CD14-positive monocyte (primary cell): ENCODE measurements at regions not wholly inside any gene's neighbourhood (a gene's known extent, or its start where the extent isn't known, plus 50 kb on each side); places are given as distances from the start of the nearest gene placed in this dataset.

ENCODE experiments used
- DNase-seq, 3 donors: peaks; one replicate each; pipeline ENCODE4 v3.0.0-alpha.2; 2011 to 2022
- H2AFZ ChIP-seq: 2 replicates; pipeline ENCODE4 v1.6.0; 2012; ENCODE audit warnings: mild to moderate bottlenecking, low read depth, low read length, inconsistent platforms; ENCODE audit not compliant: insufficient read depth, poor library complexity, severe bottlenecking
- H3K27ac ChIP-seq, 2 donors: 1 replicate in 1 of 2; 2 replicates in 1 of 2; pipeline ENCODE4 v1.5.1; 2012 to 2013; ENCODE audit warnings: low read length in 2 of 2, control low read depth in 1 of 2, inconsistent platforms in 1 of 2, low read depth in 1 of 2, mild to moderate bottlenecking in 1 of 2
- H3K27me3 ChIP-seq, 2 donors: one replicate each; pipeline versions ENCODE4 v1.6.0 to v1.6.1; 2011 to 2013; ENCODE audit warnings: low read length in 2 of 2; ENCODE audit not compliant: control insufficient read depth in 2 of 2, insufficient read depth in 2 of 2
- H3K36me3 ChIP-seq, 2 donors: replicated peaks in 1 of 2; 1 replicate in 1 of 2; 2 replicates in 1 of 2; pipeline versions ENCODE4 v1.5.1 to v1.6.1; 2012 to 2013; ENCODE audit warnings: low read length in 2 of 2, control low read depth in 1 of 2, inconsistent platforms in 1 of 2, mild to moderate bottlenecking in 1 of 2; ENCODE audit not compliant: insufficient read depth in 2 of 2, control insufficient read depth in 1 of 2
- H3K4me1 ChIP-seq, 2 donors: 1 replicate in 1 of 2; 2 replicates in 1 of 2; pipeline versions ENCODE4 v1.5.1 to v1.6.1; 2012 to 2013; ENCODE audit warnings: low read length in 2 of 2, control low read depth in 1 of 2, inconsistent platforms in 1 of 2, mild to moderate bottlenecking in 1 of 2, moderate library complexity in 1 of 2; ENCODE audit not compliant: insufficient read depth in 2 of 2, control insufficient read depth in 1 of 2
- H3K4me2 ChIP-seq: replicated peaks from 2 replicates; pipeline ENCODE3; 2012; ENCODE audit warnings: low read length, moderate library complexity, mild to moderate bottlenecking; ENCODE audit not compliant: poor library complexity, severe bottlenecking; ENCODE audit errors: extremely low read depth
- H3K4me3 ChIP-seq, 3 experiments: fragments of 200-600 bp in 1 of 3; sonication (generic) in 1 of 3; replicated peaks in 1 of 3; 1 replicate in 2 of 3; 2 replicates in 1 of 3; pipeline ENCODE4 v1.5.1; 2011 to 2013; ENCODE audit warnings: low read length in 3 of 3, mild to moderate bottlenecking in 3 of 3, control low read depth in 2 of 3, low read depth in 2 of 3, inconsistent platforms in 1 of 3, moderate library complexity in 1 of 3
- H3K79me2 ChIP-seq: 2 replicates; pipeline ENCODE4 v1.6.0; 2012; ENCODE audit warnings: mild to moderate bottlenecking, control low read depth, inconsistent platforms, low read length, moderate library complexity; ENCODE audit not compliant: insufficient read depth
- H3K9ac ChIP-seq: 2 replicates; pipeline ENCODE4 v1.6.0; 2017; ENCODE audit warnings: low read length, mild to moderate bottlenecking; ENCODE audit not compliant: insufficient read depth, poor library complexity, severe bottlenecking
- H3K9me3 ChIP-seq, 2 donors: replicated peaks in 1 of 2; 1 replicate in 1 of 2; 2 replicates in 1 of 2; pipeline versions ENCODE4 v1.5.1 to v1.6.1; 2012 to 2013; ENCODE audit warnings: low read length in 2 of 2, control low read depth in 1 of 2; ENCODE audit not compliant: control insufficient read depth in 1 of 2, insufficient read depth in 1 of 2
- H4K20me1 ChIP-seq: 2 replicates; pipeline ENCODE4 v1.6.0; 2012; ENCODE audit warnings: mild to moderate bottlenecking, low read length, control low read depth, moderate library complexity; ENCODE audit not compliant: insufficient read depth
- H3K27ac Mint-ChIP-seq, 7 donors: one replicate each; pipeline ENCODE4 v1.8.0; 2020; ENCODE audit warnings: mild to moderate bottlenecking in 7 of 7, mixed read lengths in 7 of 7, moderate library complexity in 6 of 7, inconsistent platforms in 2 of 7
- H3K27me3 Mint-ChIP-seq, 3 donors: one replicate each; pipeline ENCODE4 v1.8.0; 2021 to 2022; ENCODE audit warnings: low read depth in 3 of 3, mild to moderate bottlenecking in 3 of 3, mixed read lengths in 3 of 3, moderate library complexity in 3 of 3, inconsistent platforms in 1 of 3
- H3K36me3 Mint-ChIP-seq, 2 donors: one replicate each; pipeline ENCODE4 v1.8.0; 2020; ENCODE audit warnings: mixed read lengths in 2 of 2, inconsistent platforms in 1 of 2, mild to moderate bottlenecking in 1 of 2
- H3K4me1 Mint-ChIP-seq: one replicate; pipeline ENCODE4 v1.8.0; 2020; ENCODE audit warnings: mild to moderate bottlenecking, mixed read lengths
- H3K4me3 Mint-ChIP-seq, 2 donors: one replicate each; pipeline ENCODE4 v1.8.0; 2020; ENCODE audit warnings: mild to moderate bottlenecking in 2 of 2, mixed read lengths in 2 of 2, moderate library complexity in 1 of 2
- H3K9me3 Mint-ChIP-seq, 7 donors: one replicate each; pipeline ENCODE4 v1.8.0; 2020 to 2022; ENCODE audit warnings: mixed read lengths in 7 of 7, mild to moderate bottlenecking in 6 of 7, moderate library complexity in 6 of 7, inconsistent platforms in 2 of 7
- CTCF ChIP-seq: fragments of 200-600 bp; IDR thresholded peaks from one replicate; pipeline ENCODE4 v1.8.0; 2022; ENCODE audit warnings: antibody characterized with exemption, mild to moderate bottlenecking
- WGBS: methylation state at CpG from one replicate; pipeline ENCODE4 v1.1.5; 2013; ENCODE audit warnings: missing lambda C conversion rate; ENCODE audit not compliant: insufficient coverage; 5-methylcytosine and 5-hydroxymethylcytosine counted together
- intact Hi-C, 2 donors: fragments of 100-400 bp; cut with micrococcal nuclease; formaldehyde crosslinking; loops; one replicate each; pipeline versions ENCODE4 v1.15.0 to v1.15.1; 2023

- Mint-ChIP-seq H3K36me3 (no peaks in the 10 kb centered on the region), H3K4me1 (no peaks in the 10 kb centered on the region), H3K27ac (no peak overlapping the region), H3K27me3 (peaks cover 0 to 2% (median 0%) of the 10 kb centered on the region in 3 donors), H3K9me3 (peaks cover 0 to 14% (median 3%) of the 10 kb centered on the region in 7 donors), H3K4me3 (no peak overlapping the region)
- Histone ChIP-seq H4K20me1 (no peaks in the 10 kb centered on the region), H3K27ac (no peak overlapping the region), H2AFZ (no peak overlapping the region), H3K9me3 (no peaks in the 10 kb centered on the region), H3K36me3 (no peaks in the 10 kb centered on the region), H3K4me2 (no peak overlapping the region), H3K9ac (no peak overlapping the region), H3K4me1 (no peaks in the 10 kb centered on the region), H3K79me2 (no peaks in the 10 kb centered on the region), H3K4me3 (no peak overlapping the region), H3K27me3 (no peaks in the 10 kb centered on the region)
- no peak for DNase-seq
- intact Hi-C loops: no loop called here
- no CpG with 5 or more reads among the region's 4 CpGs for WGBS
- no peak for TF ChIP-seq CTCF
Observed at GRCh38 chr12:71335151-71335962, 104.2 kb upstream of the LGR5 start.

DNA sequence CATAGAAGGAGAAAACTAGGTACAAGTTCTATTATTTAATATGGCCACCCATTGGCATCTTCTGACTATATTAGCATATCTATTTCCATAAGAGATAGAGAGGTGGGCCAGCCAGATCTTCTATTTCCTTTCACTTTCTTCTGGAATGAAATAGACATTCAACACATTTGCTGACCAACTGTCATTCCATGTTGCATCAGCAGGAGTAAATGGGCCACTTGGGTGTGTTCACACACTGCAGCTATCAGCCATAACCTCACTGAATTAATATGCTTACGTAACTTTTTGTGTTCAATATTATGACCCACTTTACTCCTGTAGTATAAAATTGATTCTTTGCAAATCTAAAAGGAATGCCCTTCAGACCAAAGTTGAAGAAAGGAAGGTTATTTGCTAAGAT lies 106.2 kb upstream of the LGR5 start:
- Mint-ChIP-seq H3K4me3 (no peak overlapping the region), H3K27ac (no peak overlapping the region), H3K27me3 (peaks cover 0 to 2% (median 0%) of the 10 kb centered on the region in 3 donors), H3K4me1 (no peaks in the 10 kb centered on the region), H3K36me3 (no peaks in the 10 kb centered on the region), H3K9me3 (peaks cover 0 to 6% (median 3%) of the 10 kb centered on the region in 7 donors)
- Histone ChIP-seq H2AFZ (no peak overlapping the region), H3K4me2 (no peak overlapping the region), H4K20me1 (no peaks in the 10 kb centered on the region), H3K36me3 (no peaks in the 10 kb centered on the region), H3K4me1 (no peaks in the 10 kb centered on the region), H3K79me2 (no peaks in the 10 kb centered on the region), H3K9ac (no peak overlapping the region), H3K27me3 (no peaks in the 10 kb centered on the region), H3K4me3 (no peak overlapping the region), H3K27ac (no peak overlapping the region), H3K9me3 (no peaks in the 10 kb centered on the region)
- DNase-seq: no peak
- intact Hi-C loops: no loop called here
- no peak for TF ChIP-seq CTCF
- WGBS: no CpG with 5 or more reads among the region's 1 CpG
